GM10266 (cell line): ENCODE measurements at regions not wholly inside any gene's neighbourhood (a gene's known extent, or its start where the extent isn't known, plus 50 kb on each side); places are given as distances from the start of the nearest gene placed in this dataset.

ENCODE experiments used
- DNase-seq: peaks from one replicate; pipeline ENCODE4 v3.0.0; 2012; ENCODE audit errors: extremely low spot score
- TF ChIP-seq, protein P1 (sequence below): IDR thresholded peaks from 2 replicates; pipeline ENCODE4 v1.5.1; 2012; ENCODE audit warnings: mild to moderate bottlenecking, low read depth; ENCODE audit not compliant: control insufficient read depth, insufficient read depth; ENCODE audit errors: missing control alignments

DNA sequence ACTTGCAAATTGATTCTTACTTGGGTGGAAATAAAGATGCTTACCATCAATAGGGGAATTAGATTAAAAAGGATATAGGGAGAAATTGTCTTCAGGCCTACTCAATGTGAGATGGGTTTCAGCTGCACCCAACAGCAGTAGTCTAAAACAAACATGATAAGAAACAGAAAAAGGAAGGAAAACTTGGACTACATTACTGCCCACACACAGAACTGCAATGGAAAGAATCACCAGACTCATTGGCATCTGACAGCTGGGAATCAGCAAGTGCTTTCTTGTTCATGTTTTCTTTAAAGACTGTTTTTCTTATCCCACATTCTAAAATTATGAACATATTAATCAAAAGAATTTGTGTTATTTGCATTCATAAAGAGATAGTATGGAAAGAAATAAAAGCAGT lies 144.2 kb downstream of the LRIG3 start:
- no peak for DNase-seq
- TF ChIP-seq, protein P1, sequence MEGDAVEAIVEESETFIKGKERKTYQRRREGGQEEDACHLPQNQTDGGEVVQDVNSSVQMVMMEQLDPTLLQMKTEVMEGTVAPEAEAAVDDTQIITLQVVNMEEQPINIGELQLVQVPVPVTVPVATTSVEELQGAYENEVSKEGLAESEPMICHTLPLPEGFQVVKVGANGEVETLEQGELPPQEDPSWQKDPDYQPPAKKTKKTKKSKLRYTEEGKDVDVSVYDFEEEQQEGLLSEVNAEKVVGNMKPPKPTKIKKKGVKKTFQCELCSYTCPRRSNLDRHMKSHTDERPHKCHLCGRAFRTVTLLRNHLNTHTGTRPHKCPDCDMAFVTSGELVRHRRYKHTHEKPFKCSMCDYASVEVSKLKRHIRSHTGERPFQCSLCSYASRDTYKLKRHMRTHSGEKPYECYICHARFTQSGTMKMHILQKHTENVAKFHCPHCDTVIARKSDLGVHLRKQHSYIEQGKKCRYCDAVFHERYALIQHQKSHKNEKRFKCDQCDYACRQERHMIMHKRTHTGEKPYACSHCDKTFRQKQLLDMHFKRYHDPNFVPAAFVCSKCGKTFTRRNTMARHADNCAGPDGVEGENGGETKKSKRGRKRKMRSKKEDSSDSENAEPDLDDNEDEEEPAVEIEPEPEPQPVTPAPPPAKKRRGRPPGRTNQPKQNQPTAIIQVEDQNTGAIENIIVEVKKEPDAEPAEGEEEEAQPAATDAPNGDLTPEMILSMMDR: no peak

DNA sequence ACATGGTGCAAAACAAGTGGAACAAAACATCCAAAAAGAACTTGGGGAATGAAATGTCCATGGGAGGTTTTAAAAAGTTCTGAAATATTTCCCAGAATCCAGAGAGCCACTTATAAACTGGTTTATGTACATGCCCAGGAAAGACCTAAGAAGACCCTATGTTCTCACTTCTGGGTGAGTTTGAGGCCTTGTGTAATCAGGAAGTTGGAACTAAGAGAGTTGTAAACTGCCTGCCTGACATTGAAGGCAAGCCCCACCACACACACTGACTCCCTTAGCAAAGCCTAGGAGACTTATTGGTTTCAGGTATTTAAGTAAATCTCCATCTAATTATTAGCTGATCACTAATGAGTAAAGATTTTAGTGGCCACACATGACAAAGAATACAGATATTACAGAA lies 142.5 kb downstream of the LRIG3 start:
- no peak for DNase-seq
- TF ChIP-seq, protein P1: no peak

DNA sequence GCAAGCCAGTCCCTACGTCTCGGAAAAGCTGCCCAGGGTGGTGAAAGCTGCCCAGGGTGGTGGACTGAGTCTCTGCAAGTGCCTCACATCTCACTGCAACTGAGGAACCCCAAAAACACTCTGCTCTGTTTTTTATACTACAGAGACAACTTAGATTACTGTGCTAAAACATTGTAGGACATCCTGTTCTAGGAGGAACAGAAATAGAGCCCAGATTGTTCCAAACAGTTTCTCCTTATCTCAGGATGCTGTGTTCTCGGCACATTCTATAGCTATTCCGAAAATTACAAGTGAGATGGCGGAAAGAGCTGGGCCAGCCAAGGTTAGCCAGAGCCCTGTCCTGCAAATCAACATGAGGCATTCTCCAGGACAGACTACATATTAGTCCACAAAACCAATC lies 138.7 kb downstream of the LRIG3 start:
- TF ChIP-seq, protein P1: no peak

DNA sequence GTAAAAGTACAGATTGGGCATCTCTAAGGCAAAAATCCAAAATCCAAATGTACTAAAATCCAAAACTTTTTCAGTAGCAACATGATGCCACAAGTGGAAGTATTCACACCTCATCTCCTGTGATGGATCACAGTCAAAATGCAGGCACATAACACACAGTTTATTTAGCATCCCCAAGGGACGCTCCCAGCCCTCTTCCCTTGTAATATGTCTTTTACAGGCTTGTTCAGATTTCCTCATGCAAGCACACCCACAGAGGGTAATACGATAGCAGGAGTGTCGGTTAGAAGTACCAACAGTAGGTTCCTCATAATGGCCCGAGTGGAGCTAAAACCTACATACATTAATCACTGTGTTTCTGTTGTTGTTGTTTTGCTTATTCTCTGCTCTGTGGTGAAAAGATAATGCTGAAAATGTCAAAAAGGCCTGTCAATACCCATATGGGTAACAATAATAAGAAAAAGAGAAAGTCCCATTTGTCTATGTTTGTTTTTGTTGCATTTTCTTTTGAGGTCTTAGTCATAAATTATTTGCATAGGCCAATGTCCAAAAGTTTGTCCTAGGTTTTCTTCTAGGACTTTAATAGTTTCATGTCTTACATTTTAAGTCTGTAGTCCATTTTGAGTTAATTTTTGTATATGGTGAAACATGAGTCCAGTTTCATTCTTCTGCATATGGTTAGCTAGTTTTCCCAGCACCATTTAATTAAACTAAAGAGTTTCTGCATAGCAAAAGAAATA lies 133.1 kb downstream of the LRIG3 start:
- TF ChIP-seq, protein P1: no peak
- no peak for DNase-seq

More for the DNA sequence above, 138.7 kb downstream of the LRIG3 start:
- no peak for DNase-seq

DNA sequence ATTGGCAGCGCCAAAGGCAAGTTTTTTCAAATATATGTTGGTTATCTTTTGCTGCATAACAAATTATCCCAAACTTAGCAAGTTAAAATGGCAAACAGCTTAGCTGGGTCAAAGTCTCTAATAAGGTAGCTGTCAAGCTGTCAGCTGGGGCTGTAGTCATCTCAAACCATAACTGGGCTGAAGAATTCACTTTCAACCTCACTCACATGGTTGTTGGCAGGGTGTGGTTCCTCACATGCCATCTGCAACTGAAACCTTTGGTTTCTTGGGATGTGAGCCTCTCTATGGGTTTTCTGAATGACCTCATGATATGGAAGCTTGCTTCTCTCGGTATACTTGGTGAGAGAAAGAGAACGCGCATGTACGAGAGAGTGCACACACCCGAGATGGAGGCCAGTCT lies 125.4 kb downstream of the LRIG3 start:
- no peak for DNase-seq
- TF ChIP-seq, protein P1: no peak

DNA sequence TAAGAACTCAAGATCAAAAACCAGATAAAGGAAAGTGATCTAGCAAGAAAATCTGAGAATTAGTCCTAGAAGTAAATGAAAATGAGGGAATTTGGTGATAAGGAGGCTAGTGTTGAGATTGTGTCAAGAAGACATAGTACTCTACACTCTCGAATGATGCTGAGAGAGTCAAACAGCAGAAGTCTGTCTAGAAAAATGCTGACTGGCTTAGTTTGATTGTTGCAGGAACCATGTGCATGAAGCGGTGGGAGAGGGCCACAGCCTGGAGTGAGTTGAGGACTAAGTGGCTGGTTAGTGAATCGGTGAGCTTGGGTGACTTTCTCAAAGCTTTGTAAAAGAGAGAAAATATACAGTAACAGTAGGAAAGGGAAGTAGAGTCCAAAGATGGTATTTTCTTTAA lies 124.5 kb downstream of the LRIG3 start:
- TF ChIP-seq, protein P1: no peak
- no peak for DNase-seq

DNA sequence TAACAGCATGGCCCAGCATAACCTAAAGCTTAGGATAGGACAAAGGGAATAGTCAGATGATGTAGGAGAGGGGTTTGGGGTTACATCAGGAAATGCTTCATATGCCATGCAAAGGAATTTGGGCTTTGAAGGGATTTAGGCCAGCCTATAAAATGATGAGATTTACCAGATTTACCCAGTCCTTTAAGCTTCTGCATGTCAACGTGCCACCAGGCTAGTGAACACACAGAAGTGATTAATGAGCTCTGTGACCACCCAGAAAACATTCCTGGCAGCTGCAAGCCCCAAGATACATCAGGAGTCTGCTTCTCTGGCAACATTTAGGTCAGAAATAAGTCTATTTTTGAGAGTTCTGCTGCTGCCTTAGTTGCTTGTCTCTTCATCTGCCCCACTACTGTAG lies 118.3 kb downstream of the LRIG3 start:
- DNase-seq: no peak

More for the DNA sequence above, 118.3 kb downstream of the LRIG3 start:
- TF ChIP-seq, protein P1: no peak
